ENCODE measurements at regions not wholly inside any gene's neighbourhood (a gene's known extent, or its start where the extent isn't known, plus 50 kb on each side); places are given as distances from the start of the nearest gene placed in this dataset.
A peak's percentile ranks its signal among the peaks of the same experiment; 100 is the strongest.

DNA sequence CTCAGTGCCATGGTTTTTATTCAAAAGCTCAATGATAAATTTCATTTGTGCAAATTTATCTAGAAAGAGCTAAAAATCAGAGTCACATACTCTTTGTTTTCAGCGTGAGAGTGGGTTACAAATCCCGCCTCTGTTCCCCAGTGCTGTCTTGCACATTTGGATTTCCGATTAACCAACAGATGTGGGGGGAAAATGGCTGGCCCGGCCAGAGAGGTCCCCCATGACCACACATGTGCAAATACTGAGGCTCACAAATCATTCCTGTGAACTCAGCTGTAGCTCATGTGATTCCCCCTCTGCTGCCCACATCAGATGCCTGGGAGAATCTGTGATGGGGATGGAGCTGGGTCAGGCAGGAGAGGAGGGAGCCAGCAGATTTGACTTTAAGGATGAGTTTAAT is 168.7 kb downstream of the PAX1 start:
- DNase-seq: no peak

DNA sequence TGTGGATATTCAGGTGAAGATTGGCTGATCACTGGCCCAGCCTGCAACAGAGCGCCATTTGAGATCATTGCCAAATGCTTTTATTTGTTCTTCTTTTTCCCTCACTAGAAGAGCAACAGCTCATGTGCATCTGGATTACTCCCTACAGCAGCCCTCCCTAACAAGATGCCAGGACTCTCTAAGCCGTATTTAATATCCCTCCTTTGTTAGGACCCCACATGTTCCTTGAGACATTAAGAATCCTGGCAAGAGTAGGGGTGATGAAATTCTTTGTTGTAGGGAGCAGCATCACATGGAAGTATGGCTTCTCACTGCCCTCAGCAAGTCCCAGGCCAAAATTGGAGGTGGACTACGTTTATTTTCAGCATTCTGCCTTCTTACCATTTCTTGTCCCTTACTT is 167.8 kb downstream of the PAX1 start:
- no peak for DNase-seq

DNA sequence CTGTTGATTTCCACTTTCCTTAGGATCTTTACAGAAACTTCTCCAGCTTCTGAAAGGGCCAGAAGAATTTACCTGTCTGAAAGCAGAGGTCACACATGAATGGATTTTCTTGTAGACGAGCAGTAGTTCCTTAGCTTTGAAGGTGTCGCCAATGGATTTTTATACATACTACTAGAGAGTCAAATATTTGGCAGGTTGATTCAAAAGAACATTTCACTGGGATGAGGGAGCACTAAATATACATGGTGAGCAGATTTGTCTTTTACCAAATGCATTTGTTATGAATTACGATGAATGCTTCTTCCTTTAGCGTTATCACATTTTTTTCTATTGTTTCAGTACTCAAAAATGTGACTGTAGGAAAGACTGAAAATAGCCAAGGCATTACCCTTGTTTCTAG is 162.3 kb downstream of the PAX1 start:
- DNase-seq: no peak

DNA sequence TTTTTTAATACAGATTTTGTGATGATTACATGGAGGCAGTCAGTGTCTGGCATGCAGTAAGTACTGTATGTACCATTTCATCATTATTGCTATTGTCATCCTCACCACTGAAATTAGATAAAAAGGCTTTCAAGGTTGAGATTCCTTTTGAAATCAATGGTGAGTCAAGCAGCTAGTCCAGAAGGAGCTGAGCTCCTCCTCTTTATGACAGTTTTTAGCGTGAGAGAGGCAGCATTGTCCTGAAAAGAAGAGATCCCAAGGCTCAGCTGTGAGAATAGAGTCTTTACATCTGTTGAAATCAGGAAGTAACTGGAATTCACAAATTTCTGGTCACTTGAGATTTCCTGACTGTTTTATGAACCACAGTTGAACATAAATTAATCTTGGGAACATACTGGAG is 161.9 kb downstream of the PAX1 start:
- no peak for DNase-seq

DNA sequence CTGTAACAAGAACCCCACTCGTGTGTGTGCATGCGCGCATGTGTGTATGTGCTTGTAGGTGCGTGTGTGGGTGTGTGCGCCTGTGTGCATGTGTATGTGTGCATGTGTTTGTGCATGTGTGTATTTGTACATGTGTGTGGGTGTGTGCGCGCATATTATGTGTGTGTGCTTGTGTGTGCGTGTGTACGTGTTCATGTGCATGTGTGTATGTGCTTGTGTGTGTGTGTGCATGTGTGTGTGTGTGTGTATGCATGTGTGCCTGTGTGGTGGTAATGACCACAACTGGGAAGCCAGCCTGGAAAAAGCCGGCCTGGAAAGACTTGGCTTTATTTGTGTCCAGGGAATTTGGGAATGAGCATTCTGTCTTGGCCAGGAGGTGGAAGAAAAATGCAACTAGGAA is 157.5 kb downstream of the PAX1 start:
- no peak for DNase-seq

DNA sequence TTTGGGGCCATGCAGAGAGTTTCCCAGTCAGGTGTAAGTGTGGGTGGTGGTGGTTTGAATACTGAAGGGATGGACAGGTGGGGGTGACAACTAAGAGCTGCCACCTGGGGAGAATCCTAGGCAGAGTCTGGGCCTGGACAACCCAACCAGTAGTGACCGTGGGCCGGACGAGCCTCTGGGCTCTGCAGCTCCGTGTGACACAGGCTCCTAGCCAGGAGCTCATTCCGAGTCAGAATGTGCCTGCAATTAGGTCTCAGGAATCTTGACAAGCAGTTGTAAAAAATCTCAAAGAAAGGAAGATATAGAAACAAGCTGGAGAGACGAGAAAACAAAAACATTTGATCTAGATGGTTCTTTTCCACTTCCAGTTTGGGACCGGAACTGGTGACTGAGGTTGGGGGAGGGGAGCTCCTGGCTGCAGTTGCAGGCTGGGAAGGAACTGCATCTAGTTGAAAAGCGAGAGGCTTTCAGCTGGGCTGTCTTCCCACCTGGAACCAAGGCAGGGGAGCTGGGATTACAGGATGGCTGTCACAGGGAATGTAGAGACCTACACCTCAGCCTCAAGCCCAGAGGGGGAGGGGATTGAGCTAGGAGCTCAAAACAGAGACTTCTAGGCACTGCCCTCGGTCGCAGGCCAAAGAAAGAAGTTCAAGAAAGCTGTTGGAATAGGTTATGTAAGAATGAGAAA is 156.9 kb downstream of the PAX1 start:
- no peak for DNase-seq

DNA sequence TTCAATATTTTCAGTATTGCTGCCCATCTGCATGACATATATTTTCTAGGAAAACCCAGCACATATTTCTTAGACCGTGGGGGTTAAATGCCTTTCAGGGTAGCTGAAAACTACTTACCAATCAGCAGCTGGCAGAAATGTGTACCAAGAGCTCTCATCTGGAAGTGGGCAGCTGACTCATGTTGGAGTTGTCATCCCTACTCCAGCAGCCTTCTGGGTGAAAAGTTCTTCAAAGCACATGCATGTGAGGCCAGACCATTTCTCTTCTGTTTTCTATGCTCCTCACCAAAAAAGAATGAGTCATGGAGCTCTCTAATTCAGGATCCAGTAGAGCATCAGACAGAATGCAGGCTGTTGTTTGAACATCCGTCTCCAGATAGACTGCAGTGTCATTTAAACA is 135.5 kb downstream of the PAX1 start:
- DNase-seq: no peak

DNA sequence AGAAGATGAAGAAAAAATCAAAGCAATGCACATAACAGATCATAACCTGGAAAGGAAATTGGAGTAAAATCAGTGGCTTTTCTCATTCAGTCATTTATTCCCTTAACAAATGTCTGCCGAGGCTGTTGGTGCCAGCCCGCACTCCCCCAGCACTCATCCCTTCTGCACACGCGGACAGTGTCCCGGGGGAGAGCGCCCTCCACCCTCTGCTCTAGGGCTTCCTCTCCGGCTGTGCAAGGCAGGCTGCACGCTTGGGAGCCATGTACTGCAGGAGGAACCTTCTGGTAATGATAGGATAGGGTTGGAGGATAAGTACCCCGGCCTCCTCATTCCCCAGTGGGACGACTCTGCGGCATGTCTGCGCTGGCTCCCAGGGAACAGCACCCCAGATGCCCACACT is 134.5 kb downstream of the PAX1 start:
- DNase-seq: no peak

DNA sequence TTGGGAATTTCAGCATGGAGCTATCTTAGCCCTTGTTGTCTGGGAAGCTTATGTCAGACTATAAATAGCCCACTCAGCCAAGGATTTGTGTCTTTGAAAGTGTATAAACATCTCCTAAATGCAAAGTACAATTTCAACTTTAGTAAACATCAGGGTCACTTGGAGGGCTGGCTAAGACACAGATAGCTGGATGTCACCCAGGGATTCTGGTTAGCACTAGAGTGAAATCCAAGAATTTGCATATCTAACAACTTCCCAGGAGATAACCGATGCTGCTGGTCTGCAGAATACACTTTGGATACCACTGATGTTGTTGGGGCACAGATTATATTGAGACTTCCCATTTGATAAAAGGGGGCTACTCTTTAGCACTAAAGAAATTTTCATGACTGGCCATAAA is 130.9 kb downstream of the PAX1 start:
- no peak for DNase-seq

DNA sequence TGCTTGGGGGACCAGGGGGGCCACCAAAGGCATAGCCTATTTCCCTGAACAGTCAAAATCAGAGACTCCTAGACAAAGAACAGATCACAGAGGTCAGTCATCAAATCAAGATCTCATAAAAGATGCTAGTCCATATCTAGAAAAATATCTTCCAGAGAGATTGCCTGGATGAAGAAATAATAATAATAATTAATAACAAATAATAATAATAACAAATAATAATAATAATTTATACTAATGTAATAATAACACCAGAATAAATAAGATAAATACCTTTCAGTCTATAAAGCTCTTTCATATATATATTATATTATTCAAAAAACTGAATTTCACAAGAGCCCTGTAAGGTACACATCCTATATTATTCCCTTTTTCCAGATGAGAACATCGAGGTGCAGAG is 129.6 kb downstream of the PAX1 start:
- DNase-seq: no peak

DNA sequence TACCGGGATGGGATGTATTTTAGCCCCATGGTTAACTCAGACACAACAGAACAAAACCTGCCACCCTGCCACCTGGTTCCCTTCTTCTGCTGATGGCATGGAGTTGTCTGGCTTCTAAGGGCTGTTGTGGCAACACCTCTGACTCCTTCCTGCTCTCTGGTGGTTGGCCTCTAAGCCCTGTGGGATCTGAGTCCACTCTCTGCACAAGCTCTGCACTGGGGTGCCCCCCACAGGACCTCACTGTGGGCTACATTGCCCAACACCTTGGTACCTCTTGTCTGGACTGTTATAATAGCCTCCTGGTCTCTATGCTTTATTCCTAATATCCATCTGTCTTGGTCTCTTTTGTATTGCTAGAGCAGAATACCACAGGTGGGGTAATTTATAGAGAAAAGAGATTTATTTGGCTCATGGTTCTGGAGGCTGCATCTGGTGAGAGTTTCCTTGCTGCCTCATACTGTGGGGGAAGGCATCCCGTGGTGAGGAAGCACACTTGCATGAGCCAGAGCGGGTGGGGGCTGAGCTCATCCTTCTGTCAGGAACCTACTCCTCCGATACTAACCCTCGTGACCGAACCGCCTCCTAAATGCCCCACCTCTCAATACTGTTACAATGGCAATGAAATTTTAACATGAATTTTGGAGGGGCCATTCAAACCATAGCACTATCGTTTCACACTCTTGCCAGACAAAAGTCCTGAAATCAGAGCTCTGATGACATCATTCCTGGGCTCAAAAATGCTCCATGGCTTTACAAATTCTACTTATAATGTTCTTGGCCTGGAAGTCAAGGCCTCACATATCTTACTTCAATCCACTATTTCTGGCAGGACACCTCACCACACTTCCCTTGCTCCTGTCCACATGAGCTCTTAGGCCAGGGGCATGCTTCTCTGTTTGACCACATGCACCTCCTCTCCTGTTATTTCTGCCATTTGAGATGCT is 127.2 kb downstream of the PAX1 start:
- peak in 17 of 56 donors; percentile 2 to 46 (median 13) for DNase-seq

DNA sequence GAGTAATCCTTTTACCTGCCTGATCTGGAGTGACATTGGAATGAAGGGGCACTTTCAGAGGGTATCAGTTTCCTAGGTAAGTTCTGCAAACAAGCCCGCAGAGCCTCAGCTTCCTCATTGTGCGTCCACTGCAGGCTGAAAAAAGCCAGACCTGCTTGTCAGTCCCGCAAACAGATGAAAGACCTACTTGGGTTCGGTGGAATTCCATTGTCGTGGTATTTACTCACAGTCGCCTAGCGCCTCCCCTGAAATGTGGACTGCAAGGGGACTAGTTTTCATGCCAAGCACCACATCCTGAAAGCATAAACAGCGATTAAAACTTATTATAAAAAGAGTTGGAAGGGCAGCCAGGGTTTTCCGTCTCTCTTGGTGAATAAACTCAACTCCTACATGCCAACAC is 121.5 kb downstream of the PAX1 start:
- no peak for DNase-seq

DNA sequence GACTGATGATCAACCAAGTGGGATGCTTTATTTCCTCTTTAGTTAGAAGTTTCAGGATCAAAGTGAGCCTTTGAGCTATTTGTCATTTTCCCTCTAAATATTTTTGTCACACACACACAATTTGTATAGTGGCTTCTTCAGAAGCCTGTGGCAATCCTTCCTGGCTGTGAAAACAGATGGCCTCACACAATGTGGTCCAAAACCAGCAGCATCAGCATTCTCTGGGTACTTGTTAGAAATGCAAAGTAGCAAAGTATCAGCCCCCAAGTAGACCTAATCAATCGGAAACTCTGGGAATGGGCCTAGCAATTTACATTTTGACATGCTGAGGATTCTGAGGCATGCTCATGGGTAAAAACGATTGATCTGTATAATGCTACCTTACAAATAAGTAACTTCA is 115.9 kb downstream of the PAX1 start:
- DNase-seq: no peak

DNA sequence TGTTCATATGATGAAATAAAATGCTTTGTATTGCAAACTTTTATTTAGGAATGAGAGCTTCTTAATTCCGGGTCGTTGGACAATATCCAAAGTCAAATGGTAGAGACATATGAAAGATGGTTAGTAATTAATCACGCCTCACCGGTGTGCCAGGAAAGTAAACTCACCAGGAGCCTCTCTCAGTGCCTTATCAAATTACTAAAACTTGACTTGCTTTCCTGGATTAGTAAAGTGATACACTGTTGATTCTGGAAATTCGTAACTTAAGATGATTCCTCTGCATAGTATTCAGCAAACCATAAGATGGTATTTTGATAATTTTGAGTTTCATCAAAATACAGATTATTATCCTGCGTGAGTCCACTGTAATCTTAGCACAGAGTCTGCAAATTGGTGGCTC is 115.2 kb downstream of the PAX1 start:
- DNase-seq: no peak

DNA sequence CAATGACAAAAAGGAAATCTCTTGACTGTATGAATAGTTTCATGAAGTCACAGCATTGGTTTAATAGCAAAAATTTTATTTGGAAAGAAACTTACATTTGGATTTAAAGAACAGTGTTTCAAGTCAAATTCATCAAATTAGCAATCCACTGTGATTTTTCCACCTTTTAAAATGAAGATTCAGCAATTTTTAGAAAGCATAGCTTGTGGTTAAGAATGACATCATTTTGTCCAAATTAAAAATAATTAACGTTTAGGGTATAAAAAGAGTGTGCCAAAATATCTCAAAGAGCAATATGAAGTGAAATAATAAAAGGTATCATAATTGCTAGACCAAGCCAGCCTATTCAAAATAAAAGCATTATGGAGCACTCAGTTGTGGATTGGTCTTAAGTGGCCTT is 114.6 kb downstream of the PAX1 start:
- DNase-seq: no peak

DNA sequence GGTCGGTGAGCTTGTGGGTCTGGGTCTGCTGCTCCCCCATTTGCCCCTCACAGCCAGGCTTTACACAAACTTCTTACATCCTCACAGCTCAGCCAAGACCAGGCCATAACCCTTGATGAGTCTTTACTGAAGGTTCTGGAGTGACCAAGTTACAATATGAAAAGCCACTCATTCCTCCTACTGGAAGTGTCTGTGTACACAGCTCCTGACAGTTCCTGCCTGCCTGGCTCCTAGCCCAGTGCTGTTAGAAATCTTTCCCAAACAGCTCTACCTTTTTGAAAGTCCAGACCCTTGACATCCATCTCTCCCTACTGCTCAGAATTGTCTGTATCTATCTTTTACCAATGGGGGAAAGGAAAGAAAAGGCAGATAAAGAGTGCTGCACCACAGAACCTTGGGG is 106.9 kb downstream of the PAX1 start:
- no peak for DNase-seq

DNA sequence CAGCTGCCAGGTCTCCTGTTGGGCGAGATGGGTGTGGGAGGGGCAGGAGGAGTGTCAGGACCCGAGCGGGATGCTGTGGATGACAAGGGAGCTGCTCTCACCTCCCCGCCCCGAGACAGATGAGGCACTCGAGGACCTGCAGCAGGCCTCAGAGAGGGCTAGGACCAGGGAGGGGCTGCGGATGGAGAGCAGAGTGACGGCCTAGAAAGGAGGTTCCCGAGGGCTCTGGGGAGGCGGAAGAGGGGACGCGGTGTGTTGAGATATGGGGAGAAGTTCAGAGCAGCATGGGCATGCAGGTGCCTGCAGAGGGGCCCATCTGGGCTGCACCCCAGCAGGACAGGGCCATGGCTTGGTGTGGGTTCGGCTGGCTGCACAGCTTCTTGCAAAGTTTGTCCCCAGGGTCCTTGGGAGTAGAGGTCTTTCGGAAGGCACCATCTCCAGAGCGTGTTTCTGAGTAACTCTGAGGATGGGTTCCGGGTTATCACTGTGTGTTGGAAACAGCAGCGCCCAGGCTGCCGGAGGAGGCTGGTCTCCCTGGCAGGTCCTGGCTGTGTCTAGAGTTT is 104.6 kb downstream of the PAX1 start:
- no peak for DNase-seq

DNA sequence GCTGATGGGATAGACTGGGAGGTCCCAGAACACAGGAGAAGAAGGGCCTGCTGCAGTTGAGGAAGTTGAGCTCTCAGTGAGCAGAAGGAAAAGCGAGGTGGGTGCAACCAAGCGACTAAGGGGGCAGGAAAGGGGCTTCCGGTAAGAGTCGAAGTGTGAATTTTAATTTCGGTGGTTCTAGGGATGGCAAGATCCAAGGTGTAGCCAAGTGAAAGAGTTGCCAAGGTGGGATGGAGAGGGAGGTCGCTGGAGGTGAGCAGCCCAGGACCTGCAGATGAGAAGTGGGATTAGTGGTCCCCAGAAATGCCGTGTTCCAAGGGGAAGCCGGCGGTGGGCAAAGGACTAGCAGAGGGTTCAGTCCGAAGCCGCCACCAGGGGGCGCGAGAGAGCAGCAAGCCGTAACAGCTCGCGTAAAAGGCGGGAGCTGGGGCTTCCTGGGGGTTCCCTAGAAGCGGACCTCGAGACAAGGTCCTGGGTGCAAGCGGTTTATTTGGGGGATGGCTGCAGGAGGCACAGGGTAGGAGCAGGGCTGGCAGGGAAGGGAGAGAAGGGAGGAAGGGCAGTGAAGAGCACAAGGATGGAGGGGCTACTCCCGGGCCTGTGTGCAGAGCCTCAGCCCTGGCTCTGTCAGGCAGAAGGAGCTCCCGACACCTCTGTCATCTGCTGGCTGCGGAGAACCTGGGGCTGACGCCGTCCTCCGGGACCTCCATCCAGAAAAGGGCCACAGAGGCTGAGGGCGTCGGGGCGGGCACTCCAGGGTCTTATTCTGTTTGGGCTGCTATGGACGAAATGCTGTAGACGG is 103.6 kb downstream of the PAX1 start:
- peak in 17 of 56 donors; percentile 0 to 54 (median 7) for DNase-seq

DNA sequence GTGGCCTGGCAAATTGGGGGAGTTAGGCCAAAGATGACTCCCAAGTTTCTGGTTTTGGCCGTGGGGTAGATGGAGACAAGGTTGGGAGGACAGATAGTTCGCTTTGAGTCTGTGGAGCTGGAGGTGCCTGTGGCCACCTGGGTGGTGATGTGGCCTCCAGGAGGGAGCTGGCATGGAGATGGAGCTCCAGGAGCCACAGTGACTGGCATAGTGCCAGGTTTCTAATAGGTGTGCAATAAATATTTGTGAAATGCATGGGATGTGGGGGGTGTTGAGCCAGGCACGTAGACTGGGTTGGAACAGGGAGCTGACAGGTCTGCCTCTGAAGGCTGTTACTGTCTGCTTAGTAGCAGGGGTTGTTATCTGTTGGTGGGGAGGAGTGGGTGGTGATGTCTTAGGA is 102.7 kb downstream of the PAX1 start:
- DNase-seq: no peak

DNA sequence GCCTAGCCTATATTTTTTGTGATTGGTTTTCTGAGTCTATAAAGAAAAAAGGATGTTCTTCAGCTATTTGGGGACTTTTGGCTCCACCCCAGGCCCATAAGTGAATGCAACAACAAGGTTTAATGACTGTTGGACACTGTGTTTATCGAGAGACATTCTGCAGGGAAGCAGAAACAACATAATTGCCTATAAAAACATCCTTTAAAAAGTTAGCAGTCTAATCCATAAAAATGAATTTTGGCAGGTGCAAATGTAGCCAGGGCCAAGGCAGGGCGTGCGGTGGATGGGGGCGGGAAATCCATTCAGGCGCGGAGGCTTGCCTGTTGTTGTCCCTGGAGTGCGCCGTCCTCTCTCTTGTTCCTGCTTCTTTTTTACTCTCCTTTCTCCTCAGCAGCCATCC is 99.3 kb downstream of the PAX1 start:
- DNase-seq: no peak

DNA sequence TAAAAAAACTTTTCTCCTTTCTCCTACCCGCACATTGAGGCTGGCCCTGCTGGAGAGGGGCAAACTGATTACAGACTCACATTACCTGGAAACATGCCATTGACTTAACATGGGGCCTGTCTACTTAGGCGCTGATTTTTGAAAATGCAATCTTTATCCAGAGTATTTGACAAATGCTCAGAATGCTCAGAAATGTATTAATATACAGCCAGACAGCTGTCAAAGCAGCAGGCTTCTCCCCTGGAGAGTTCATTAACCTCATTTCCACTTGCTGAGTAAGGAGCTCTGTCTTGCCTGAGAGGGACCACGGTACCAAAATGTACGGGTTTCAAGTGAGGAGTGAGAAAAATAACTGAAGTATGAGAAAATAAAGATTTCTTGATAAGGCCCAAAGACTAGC is 95.7 kb downstream of the PAX1 start:
- DNase-seq: no peak

DNA sequence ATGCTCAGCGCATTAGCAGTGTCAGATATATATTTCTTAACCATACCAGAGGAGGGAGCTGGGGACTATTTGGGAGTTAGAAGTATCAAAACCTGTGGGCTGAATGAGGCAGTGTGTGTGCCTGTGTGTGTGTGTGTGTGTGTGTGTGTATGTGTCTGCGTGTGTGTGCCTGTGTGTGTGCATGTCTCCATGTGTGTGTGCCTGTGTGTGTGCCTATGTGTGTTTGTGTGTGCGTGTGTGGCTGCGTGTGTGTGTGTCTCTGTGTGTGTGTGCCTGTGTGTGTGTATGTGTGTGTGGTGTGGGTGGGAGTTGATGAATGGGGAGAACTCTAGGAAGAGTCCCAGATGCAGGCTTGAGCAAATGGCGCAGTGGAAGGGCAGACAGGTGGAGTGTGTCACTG is 92.9 kb downstream of the PAX1 start:
- no peak for DNase-seq

Data from amygdala (tissue), 56 donors.